NCI-H2227 (cell line): ENCODE measurements at regions not wholly inside any gene's neighbourhood (a gene's known extent, or its start where the extent isn't known, plus 50 kb on each side); places are given as distances from the start of the nearest gene placed in this dataset.
"Not testable (repeated sequence)": the region's sequence is repeated elsewhere in the genome, so short reads cannot be mapped to it uniquely, and the experiment has no call there.

Experiments
- DNase-seq: peaks from one replicate; lab custom pipeline; 2025; ENCODE audit not compliant: unreplicated experiment; lab: John Stamatoyannopoulos, UW

DNA sequence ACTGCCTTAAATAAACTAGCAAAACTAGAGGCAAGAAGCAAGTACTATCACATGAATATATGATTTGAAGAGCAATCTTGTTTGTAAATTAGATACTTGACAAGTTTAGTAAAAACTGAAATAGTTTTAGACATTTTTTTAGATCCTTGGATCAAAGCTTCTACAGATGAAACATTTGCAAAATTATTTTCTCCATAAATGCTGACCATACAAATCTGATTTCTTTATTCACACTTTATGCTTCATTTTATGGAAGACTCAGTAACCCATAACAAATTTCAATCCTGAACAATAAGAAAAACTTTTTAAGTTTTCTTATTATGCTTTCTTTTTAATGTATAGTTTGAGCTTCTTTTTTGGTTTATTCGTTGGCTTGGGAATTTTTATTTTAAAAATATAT is 750.2 kb upstream of the SLITRK5 start:
- DNase-seq, result no peak

DNA sequence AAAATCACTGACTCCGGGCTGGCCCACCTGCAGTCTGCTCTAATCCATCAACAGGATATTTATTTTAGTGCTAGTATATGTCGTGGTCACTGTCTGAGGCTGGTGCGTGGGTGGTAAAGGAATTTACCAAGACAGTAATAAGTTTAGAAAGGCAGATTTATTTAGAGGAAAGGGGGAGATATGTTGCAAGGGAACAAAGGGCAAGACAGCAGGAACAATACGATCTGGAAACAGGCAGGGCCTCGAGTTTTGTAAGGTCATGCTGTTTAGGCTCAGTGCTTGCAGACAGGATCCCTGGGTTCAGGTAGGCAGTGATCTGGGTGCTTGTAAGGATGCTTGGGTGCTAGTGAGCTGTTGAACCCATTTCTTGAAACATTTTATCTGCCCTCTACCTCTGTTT is 748.2 kb upstream of the SLITRK5 start:
- DNase-seq, result no peak

DNA sequence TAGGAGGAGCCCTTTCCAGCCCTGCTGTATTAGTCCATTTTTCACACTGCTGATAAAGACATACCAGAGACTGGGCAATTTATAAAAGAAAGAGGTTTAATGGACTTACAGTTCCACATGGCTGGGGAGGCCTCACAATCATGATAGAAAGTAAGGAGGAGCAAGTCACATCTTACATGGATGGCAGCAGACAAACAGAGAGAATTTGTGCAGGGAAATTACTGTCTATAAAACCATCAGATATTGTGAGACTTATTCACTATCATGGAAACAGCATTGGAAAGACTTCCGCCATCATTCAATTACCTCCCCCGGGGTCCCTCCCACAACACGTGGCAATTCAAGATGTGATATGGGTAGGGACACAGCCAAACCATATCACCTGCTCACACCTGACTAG is 744.3 kb upstream of the SLITRK5 start:
- DNase-seq, result not testable (repeated sequence)

DNA sequence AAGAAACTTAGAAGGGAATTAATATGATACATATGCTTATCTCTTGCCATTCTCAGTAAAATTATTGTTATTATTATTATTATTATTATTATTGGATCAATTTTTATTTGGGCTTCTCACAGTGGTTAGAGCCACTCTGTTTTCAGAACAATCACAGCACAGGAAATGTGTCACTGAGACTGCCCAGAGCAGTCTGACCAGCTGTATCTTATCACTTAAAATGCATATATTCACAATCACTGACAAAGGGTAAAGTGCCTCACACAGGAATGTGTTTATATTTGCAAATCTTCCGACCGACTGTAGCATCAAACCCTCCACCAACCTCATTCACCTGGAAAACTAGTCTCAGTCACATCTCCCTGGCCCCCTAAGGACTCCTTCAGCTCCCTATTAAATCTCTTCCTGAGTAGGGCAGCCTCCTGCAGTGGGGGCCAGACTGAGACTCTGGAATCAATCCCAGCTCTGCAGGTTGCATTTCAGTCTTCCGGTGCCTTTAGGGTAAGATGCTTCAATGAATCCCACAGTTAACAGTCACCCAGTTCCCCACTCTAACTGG is 738.3 kb upstream of the SLITRK5 start:
- DNase-seq, result no peak

DNA sequence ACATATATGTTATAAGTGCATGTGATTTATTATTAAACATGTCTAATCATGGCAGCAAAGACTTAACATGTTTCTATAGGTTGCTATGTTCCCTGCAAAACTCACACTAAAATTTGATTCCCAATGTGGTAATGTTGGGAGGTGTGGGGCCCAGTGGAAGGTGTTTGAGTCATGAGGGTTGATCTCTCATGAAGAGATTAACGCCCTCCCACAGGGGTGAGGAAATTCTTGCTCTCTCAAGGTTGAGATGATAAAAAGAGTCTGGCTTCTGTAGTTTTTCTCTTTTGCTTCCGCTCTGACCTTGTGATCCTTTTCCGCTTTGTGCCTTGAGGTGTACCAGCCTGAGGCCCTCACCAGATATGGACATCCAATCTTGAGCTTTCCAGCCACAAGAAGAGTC is 737.5 kb upstream of the SLITRK5 start:
- DNase-seq, result no peak

DNA sequence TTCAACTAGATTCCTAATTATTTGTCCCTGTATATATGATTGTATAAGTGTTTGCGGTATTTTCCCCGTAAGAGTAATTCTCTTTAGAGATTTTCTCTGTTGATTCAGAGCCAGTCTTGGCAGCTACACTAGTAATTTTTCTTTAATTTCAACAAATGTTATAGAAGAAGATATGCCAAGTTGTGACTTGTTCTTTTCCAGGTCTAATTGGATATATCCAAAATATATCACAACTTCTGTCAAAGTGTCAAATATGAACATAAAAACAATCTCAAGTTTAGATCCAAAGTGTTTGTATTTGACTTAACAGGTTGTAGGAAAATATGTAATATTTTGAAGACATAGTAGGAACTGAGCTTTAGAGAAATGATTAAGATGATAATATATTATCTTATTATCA is 733.9 kb upstream of the SLITRK5 start:
- DNase-seq, result no peak

DNA sequence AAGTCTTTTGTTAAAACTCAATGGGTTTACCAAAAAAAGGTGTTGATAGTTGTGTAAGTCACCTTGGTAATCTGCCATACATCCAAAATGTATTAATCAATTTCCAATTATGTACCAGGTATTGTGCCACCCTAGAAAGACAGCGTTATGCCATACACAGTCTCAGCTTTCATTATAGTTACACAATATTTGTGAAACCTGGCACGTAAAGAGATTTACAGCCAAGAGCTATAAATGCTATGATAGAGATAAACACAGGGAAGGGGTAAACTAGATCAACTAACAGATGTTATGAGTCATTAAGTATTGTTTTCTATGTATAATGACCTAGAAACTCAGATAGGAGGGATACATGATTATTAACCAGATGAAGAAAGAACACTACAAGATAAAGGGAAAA is 725.6 kb upstream of the SLITRK5 start:
- DNase-seq, result no peak

DNA sequence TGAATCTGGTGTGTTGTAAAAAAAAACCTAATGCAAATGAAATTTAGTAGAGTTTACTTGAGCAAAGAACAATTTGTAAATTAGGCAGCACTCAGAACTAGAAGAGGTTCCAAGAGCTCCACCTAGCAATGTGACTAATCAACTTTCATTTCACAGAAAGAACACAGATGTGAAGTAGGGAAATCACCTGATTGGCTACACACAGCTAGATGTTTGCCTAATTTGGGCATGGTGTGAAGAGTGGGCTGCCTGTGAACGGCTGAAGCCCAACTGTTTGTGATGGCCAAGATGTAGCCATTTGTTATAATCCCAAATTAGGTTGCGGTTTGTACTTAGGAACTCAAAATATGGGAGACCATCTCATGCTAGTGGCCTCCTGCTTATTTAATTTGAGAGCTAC is 724.4 kb upstream of the SLITRK5 start:
- no peak for DNase-seq

DNA sequence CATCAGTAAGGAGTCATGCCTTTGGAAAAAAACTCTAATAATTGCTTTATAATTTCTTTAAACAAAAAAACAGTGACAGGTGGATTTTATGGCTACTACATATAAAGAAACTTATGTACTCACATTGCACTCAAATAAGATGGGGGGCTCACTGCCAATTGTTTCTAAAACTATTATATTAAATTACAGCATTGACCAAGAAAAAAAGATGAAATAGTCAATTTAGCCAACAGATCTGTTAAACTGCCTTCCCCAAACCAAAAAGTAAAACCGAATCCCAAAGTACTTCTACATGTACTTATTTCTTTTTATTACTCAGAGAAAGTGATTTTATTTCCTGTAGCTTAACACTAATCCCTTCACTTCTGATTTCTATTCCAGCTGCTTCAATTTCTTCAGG is 716.8 kb upstream of the SLITRK5 start:
- no peak for DNase-seq

DNA sequence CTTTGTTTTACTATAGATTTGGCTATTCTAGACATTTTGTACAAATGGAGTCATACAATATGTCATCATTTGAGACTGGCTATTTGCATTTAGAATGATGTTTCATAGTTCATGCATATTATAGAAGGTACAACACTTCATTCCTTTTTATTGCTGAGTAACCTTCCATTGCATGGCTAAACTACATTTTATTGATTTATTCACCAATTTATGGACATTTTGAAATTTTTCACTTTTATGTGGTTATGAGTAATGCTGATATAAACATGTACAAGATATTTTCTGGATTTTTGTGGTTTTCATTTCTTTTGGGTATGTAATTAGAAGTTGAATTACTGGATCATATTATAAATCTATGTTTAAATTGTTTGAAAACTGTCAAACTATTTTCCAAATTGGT is 710.3 kb upstream of the SLITRK5 start:
- no peak for DNase-seq

DNA sequence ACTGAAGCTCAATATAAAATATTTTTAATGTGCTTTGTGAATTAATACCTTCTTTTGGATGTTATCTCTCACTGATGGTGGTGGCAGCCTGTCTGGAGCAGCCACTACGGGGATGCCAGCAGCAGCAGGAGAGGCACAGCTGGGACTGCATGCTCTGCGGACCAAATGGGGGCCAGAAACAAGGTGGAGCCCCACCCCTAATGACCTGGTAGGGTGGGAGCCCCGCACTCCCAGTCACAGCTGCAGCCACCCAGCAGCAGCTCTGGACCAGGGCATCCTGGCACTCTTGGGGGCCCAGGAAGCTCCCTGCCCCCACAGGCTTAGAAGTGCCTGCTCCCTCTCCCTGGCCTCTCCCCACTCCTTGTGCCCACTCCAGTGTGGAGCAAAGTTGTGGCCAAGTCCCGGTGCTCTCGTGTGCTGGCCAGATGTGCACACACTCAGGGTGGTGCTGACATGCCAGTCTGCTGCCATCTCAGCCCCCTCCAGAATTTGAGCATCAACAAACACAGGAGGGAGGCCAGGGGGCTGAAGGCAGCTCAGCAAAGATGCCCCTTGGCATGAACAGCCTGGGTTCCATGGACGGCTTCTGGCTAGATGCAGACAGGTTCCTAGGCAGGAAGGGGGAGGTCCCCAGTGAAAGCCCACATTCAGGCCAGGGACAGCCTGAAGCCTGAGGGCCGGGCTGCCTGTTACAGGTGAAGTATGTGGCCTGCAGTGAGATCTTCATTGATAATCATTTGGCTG is 696.7 kb upstream of the SLITRK5 start:
- no peak for DNase-seq

DNA sequence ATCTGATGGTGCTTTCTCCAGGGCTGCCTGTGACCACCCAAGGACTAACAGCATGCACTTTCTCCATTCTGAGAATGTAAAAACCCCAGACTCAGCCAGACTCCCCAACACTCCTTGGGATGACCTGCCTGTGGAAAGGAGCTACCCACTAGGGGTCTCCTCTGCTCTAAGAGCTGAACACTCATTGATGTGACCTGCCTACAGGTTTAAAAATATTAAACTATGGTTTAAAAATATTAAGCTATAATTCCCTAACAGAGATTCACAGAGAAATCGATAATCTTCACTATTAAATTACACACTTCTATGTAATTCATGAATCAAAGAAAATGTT is 696.2 kb upstream of the SLITRK5 start:
- no peak for DNase-seq

DNA sequence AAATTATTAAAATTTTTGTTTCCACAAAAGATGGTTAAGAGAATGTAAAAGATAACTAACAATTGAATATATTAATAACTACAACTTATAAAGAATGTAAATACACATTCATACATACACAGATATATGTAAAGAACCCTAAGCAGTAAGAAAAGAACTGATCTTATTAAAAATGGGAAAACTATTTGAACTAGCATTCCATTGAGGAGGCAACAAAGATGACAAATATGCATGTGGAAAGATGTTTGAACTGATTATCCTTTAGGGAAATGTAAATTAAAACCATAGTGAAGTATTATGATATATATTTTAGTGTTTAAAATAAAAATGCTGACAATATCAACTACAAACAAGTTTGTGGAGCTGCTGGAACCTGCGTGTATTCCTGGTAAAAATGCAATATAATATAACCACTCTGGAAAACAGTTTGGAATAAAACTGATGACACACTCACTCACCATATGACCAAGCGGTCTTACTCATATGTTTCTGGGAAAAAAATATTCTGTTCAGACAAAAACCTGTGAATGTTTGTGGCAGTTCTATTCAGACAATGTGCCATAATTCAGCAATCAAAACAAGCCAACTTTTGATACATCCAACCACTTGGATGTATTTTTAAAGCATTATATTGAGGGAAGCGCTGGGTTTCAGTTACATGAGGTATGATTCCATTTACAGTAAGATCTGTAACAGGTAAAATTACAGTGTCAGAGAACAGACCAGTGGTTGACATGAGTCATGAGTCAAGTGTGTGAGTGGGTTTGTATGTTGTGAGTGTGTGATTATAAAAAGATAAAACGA is 694.4 kb upstream of the SLITRK5 start:
- no peak for DNase-seq

DNA sequence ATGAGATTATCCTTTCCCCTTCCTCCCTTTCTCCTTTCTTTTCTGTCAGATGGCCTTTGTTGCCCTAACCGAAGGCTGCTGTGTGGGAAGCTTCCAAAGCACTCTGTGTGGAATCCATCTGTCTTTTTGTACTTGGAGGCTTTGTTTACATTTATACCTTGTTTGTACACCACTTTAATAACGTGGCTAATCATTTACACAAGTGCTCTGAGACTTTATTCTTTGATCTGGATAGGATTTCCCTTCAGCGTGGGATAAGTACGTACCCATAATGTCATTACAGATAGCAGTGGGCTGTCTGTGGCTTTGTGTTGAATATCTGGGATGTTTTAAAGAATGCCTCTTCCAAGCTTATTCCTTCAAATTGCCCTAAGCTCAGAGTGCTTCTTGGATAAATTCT is 684.7 kb upstream of the SLITRK5 start:
- no peak for DNase-seq

DNA sequence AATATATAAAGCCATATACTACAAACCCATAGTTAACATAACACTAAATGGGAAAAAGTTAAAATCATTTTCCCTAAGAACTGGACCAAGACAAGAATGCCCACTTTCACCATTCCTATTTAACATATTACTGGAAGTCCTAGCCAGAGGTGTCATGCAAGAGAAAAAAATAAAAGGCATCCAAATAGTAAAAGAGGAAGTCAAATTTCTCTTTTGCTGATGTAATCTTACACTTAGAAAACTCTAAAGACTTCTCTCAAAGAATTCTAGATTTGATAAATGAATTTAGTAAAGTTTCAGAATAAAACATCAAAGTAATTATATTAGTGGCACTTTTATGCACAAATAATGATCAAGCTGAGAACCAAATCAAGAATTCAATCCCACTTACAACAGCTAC is 678.9 kb upstream of the SLITRK5 start:
- DNase-seq, result no peak

DNA sequence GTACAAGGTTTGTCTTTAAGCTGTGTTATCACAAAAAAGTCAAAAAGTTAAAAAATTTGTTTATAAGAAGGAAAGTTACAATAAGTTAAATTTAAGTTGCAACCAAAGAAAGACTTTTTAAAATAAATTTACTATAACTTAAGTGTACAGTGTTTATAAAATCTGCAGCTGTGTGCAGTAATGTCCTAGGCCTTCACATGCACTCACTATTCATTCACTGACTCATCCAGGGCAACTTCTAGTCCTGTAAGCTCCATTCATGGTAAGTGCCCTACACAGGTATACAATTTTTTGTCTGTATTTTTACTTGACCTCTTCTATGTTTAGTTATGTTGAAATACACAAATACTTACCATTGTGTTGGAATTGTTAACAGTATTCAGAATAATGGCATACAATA is 667.9 kb upstream of the SLITRK5 start:
- DNase-seq, result no peak

DNA sequence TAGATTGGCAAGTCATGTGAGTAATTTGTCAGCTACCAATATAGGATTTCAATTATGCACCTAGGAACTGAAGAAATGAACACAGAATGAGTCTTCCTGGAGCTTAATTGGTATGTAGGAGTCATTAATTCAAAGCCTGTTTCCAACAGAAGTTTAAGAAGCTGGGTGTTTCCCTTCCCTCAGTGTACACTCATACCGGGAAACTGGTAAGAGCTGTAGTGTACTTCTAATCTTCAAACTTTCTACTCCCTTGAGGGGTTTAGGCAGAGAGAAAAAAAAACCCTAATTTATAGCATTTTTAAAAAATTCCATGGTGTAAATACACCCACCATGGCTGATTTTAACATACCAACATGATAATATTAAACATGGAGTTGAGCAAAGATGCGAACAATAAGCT is 665.7 kb upstream of the SLITRK5 start:
- DNase-seq, result no peak

DNA sequence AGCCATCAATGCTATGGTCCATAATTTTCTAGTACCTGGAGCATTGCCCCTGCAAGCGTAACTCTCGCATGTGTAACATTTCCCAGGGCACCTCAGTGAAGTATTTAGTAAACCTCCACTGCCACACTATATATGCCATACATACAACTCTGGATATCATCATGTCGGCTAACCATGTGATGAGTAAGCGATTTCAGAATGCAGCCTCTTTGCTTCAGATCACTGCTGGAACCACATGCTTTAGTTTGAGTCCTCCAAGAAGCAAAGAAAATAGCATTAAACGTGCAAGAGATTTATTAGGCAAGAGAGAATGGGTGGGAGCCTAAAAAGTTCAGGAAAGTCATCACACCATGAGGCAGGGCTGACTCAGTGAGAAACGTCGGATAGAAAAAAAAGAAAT is 635.6 kb upstream of the SLITRK5 start:
- no peak for DNase-seq

DNA sequence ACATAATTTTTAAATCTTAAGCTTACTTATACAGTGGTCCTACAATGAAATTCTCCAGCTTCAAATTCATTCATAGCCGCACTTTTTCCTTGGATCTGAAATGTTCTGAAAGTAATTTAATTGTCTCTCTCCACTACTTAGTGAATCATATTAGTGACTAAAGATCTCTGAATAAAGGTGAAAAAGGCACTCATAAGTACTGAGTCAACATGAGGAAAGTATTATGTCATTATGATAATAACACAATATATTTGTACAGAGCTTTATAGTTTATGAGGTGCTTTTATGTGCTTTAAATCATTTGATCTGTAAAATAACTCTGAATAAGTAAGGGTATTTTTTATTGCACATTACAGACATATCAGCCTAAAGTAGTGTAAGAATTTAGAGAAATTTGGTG is 628.2 kb upstream of the SLITRK5 start:
- DNase-seq, result no peak

DNA sequence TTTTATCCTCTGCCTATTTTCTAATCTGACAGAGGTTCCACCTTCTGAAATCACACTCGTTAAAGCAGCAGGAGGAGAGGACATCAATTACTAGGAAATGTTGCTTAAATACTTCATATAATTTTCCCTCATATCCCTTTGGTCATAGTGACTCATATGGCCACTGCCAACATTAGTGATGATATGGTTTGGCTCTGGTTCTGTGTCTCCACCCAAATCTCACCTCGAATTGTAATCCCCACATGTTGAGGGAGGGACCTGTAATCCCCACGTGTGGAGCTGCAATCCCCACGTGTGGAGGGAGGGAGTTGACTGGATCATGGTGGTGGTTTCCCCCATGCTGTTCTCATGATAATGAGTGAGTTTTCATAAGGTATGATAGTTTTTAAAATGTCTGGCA is 618.4 kb upstream of the SLITRK5 start:
- no peak for DNase-seq

DNA sequence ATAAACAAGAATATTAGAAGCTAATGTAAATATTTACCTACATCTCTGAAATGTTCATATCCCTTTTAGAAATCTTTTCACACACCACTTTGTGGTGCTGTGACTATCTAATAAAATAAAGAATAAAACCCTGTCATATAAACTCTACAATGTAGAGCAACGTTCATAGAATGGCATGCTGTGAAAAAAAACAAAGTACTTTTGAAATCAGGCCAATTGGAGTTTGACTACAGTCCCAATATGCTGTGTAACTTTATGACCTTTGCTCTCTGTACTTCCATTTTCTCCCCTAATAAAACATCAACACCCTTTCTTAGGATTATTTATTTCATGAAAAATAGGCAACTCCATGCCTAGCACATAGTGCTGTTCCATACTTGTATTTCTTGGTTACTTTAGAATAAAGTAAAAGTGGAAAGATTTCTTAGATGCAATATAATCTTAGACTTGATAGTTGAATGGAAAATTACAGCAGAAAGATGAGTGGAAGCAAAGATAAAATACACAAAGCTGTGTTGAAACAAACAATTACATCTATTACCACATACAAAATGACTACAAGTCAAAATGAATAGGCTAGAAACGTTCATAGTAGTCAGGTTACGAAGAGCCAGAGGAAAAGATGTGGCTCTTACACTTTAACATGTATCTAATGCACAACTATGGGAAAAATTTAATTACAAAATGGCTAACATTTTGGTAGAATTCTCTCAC is 613.2 kb upstream of the SLITRK5 start:
- no peak for DNase-seq

DNA sequence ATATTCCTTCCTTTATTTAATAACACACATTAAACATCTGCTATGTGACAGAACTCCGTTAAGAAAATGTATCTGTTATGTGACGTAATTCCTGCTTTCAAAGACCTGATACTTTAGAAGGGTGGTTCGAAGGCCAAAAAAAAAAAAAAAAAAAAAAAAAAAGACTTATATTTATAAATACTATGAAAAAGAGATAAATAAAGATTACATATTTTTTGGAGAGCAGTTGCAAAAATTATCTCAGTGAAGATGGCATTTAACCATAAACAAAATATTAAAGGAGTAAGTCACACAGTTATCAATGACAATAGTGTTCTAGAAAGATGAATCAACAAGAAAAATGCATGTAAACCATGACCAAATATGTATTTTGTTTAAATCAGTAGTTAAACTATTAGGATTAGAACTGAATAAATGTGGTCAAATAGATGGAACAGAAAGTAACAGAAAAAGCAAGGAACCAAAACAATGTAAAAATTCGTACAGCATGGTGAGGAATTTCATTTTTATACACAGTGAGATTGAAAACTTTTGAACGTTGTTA is 612.3 kb upstream of the SLITRK5 start:
- DNase-seq, result no peak
